ENCODE measurements at regions not wholly inside any gene's neighbourhood (a gene's known extent, or its start where the extent isn't known, plus 50 kb on each side); places are given as distances from the start of the nearest gene placed in this dataset.
"Not testable (repeated sequence)": the region's sequence is repeated elsewhere in the genome, so short reads cannot be mapped to it uniquely, and the experiment has no call there.

- Histone ChIP-seq H3K27me3 (ENCODE audit: insufficient read depth, poor library complexity, severe bottlenecking) (no peaks in the 10 kb centered on the region), H3K4me1 (ENCODE audit: insufficient read depth, poor library complexity, severe bottlenecking) (no peaks in the 10 kb centered on the region), H3K9me3 (ENCODE audit: severe bottlenecking) (no peaks in the 10 kb centered on the region), H3K36me3 (ENCODE audit: low read depth) (no peaks in the 10 kb centered on the region), H3K4me3 (ENCODE audit: severe bottlenecking) (no peak overlapping the region), H3K27ac (ENCODE audit: poor library complexity, severe bottlenecking) (no peak overlapping the region)
- TF ChIP-seq, protein P1, sequence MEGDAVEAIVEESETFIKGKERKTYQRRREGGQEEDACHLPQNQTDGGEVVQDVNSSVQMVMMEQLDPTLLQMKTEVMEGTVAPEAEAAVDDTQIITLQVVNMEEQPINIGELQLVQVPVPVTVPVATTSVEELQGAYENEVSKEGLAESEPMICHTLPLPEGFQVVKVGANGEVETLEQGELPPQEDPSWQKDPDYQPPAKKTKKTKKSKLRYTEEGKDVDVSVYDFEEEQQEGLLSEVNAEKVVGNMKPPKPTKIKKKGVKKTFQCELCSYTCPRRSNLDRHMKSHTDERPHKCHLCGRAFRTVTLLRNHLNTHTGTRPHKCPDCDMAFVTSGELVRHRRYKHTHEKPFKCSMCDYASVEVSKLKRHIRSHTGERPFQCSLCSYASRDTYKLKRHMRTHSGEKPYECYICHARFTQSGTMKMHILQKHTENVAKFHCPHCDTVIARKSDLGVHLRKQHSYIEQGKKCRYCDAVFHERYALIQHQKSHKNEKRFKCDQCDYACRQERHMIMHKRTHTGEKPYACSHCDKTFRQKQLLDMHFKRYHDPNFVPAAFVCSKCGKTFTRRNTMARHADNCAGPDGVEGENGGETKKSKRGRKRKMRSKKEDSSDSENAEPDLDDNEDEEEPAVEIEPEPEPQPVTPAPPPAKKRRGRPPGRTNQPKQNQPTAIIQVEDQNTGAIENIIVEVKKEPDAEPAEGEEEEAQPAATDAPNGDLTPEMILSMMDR (IDR thresholded peaks at IDR 0.05; ENCODE audit: poor library complexity, severe bottlenecking), result no peak
- DNase-seq (ENCODE audit: low spot score), result no peak
- ATAC-seq (ENCODE audit: low read depth), result no peak
Measured at GRCh38 chr7:114140561-114140960, 221.8 kb upstream of the PPP1R3A start.

DNA sequence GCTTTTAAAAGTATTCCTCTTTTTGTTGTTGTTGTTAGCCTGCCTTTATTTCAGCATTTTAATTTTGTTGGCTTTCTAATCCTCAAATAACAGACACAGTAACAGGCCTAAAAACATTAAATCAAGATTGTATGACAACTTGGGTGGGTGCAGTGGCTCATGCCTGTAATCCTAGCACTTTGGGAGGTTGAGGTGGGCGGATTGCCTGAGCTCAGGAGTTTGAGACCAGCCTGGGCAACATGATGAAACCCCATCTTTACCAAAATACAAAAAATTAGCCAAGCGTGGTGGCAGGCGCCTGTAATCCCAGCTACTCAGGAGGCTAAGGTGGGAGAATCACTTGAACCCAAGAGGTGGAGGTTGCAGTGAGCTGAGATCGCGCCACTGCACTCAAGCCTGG, 220.9 kb upstream of the PPP1R3A start:
- not testable (repeated sequence) for H3K27me3 ChIP-seq (ENCODE audit: insufficient read depth, poor library complexity, severe bottlenecking); H3K4me3 ChIP-seq (ENCODE audit: severe bottlenecking); H3K27ac ChIP-seq (ENCODE audit: poor library complexity, severe bottlenecking); H3K36me3 ChIP-seq (ENCODE audit: low read depth); H3K9me3 ChIP-seq (ENCODE audit: severe bottlenecking); DNase-seq (ENCODE audit: low spot score); H3K4me1 ChIP-seq (ENCODE audit: insufficient read depth, poor library complexity, severe bottlenecking); ATAC-seq (ENCODE audit: low read depth)

DNA sequence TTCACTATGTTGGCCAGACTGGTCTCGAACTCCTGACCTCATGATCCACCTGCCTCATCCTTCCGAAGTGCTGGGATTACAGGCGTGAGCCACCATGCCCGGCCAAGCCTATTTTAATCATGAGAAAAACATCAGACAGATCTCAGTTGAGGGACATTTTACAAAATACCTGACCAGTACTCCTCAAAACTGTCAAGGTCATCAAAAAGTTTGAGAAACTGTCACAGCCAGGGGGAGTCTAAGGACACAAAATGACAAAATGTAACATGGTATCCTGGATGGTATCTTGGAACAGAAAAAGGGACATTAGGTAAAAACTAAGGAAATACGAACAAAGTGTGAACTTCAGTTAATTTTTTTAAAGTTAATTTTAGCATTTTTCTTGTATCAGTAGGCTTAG, 219.8 kb upstream of the PPP1R3A start:
- Histone ChIP-seq H3K4me3 (ENCODE audit: severe bottlenecking) (no peak overlapping the region), H3K4me1 (ENCODE audit: insufficient read depth, poor library complexity, severe bottlenecking) (no peaks in the 10 kb centered on the region), H3K27ac (ENCODE audit: poor library complexity, severe bottlenecking) (no peak overlapping the region), H3K9me3 (ENCODE audit: severe bottlenecking) (no peaks in the 10 kb centered on the region), H3K27me3 (ENCODE audit: insufficient read depth, poor library complexity, severe bottlenecking) (no peaks in the 10 kb centered on the region), H3K36me3 (ENCODE audit: low read depth) (no peaks in the 10 kb centered on the region)
- ATAC-seq (ENCODE audit: low read depth) (no peak), DNase-seq (ENCODE audit: low spot score) (no peak)
- TF ChIP-seq, protein P1 (IDR thresholded peaks at IDR 0.05; ENCODE audit: poor library complexity, severe bottlenecking), result no peak

DNA sequence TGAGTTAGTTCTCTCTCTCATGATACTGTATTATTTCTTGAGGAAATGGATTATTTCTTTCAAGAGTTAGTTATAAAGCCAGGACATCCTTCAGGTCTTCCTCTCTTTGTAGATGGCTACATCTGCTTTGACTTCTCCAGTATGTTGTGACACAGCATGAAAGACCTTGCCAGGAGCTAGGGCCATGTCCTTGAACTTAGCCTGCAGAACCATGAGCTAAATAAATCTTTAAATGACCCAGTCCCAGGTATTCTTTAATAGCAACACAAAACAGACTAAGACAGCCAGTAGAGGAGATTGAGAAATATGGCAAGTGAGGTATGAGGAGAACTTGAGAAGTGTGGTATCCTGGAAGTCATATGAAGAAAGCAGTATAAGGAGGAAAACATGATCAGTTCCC, 214.9 kb upstream of the PPP1R3A start:
- TF ChIP-seq, protein P1 (IDR thresholded peaks at IDR 0.05; ENCODE audit: poor library complexity, severe bottlenecking), result no peak
- no peaks in the 10 kb centered on the region for H3K27me3 ChIP-seq (ENCODE audit: insufficient read depth, poor library complexity, severe bottlenecking)
- no peak for DNase-seq (ENCODE audit: low spot score)
- no peak overlapping the region for H3K4me3 ChIP-seq (ENCODE audit: severe bottlenecking)
- H3K4me1 ChIP-seq (ENCODE audit: insufficient read depth, poor library complexity, severe bottlenecking), result no peaks in the 10 kb centered on the region
- H3K27ac ChIP-seq (ENCODE audit: poor library complexity, severe bottlenecking), result no peak overlapping the region
- ATAC-seq (ENCODE audit: low read depth), result no peak
- H3K36me3 ChIP-seq (ENCODE audit: low read depth), result no peaks in the 10 kb centered on the region
- no peaks in the 10 kb centered on the region for H3K9me3 ChIP-seq (ENCODE audit: severe bottlenecking)

DNA sequence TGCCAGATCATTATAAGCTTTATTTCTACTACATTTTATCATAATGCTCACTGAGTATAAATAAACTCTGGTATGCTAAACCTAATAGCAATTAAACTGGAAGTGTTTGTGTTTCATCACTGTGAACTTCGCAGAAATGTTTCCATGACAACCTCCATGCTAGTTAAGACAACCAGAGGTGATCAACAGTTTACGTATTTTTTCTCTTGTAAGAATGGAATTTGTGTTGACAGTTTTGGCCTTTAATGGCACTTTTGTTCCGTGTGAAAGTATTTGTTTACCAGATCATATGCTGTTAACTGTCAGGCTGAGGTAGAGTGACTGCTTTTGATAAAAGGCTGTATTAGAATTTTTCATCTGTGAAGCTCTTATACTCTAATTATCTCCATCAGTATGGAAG, 212.1 kb upstream of the PPP1R3A start:
- TF ChIP-seq, protein P1 (IDR thresholded peaks at IDR 0.05; ENCODE audit: poor library complexity, severe bottlenecking), result no peak
- H3K4me3 ChIP-seq (ENCODE audit: severe bottlenecking), result no peak overlapping the region
- ATAC-seq (ENCODE audit: low read depth), result no peak
- H3K4me1 ChIP-seq (ENCODE audit: insufficient read depth, poor library complexity, severe bottlenecking), result no peaks in the 10 kb centered on the region
- DNase-seq (ENCODE audit: low spot score), result no peak
- H3K27ac ChIP-seq (ENCODE audit: poor library complexity, severe bottlenecking), result no peak overlapping the region
- no peaks in the 10 kb centered on the region for H3K9me3 ChIP-seq (ENCODE audit: severe bottlenecking)
- no peaks in the 10 kb centered on the region for H3K36me3 ChIP-seq (ENCODE audit: low read depth)
- no peaks in the 10 kb centered on the region for H3K27me3 ChIP-seq (ENCODE audit: insufficient read depth, poor library complexity, severe bottlenecking)
